ENCODE measurements at regions not wholly inside any gene's neighbourhood (a gene's known extent, or its start where the extent isn't known, plus 50 kb on each side); places are given as distances from the start of the nearest gene placed in this dataset.

GRCh38 chr2:239905884-239906654, 119.1 kb downstream of the NDUFA10 start:
- TF ChIP-seq CTCF (IDR thresholded peaks at IDR 0.05; ENCODE audit: insufficient read depth, low read length, missing control alignments), result no peak
- ChIA-PET CTCF (no interaction called here), POLR2A (no interaction called here)
- DNase-seq (ENCODE audit: low read depth, low spot score), result no peak
- H3K4me3 ChIP-seq (ENCODE audit: low read depth, low read length), result no peak overlapping the region

- ChIA-PET CTCF (no interaction called here), POLR2A (no interaction called here)
- H3K4me3 ChIP-seq (ENCODE audit: low read depth, low read length), result no peak overlapping the region
- no peak for DNase-seq (ENCODE audit: low read depth, low spot score)
- TF ChIP-seq CTCF (IDR thresholded peaks at IDR 0.05; ENCODE audit: insufficient read depth, low read length, missing control alignments), result no peak
These were observed 119.8 kb downstream of the NDUFA10 start for GRCh38 chr2:239905306-239905705.

- no peak for TF ChIP-seq CTCF (IDR thresholded peaks at IDR 0.05; ENCODE audit: insufficient read depth, low read length, missing control alignments)
- POLR2A ChIA-PET, result no interaction called here
- CTCF ChIA-PET, result no interaction called here
- no peak for DNase-seq (ENCODE audit: low read depth, low spot score)
- H3K4me3 ChIP-seq (ENCODE audit: low read depth, low read length), result no peak overlapping the region
These were observed 120.6 kb downstream of the NDUFA10 start for GRCh38 chr2:239904496-239904895.

GRCh38 chr2:239903803-239904202, 121.3 kb downstream of the NDUFA10 start:
- POLR2A ChIA-PET, result no interaction called here
- H3K4me3 ChIP-seq (ENCODE audit: low read depth, low read length), result no peak overlapping the region
- TF ChIP-seq CTCF (IDR thresholded peaks at IDR 0.05; ENCODE audit: insufficient read depth, low read length, missing control alignments), result no peak
- no peak for DNase-seq (ENCODE audit: low read depth, low spot score)
- CTCF ChIA-PET, result interaction anchor here (0.6 kb wide), 1 partner anchor 31 kb away, joined by 3 read pairs; no protein-coding TSS in a partner anchor

GRCh38 chr2:239903210-239903609, 121.9 kb downstream of the NDUFA10 start:
- POLR2A ChIA-PET, result no interaction called here
- CTCF ChIA-PET, result interaction anchor here (0.6 kb wide), 1 partner anchor 32 kb away, joined by 3 read pairs; no protein-coding TSS in a partner anchor
- H3K4me3 ChIP-seq (ENCODE audit: low read depth, low read length), result no peak overlapping the region
- DNase-seq (ENCODE audit: low read depth, low spot score), result no peak
- no peak for TF ChIP-seq CTCF (IDR thresholded peaks at IDR 0.05; ENCODE audit: insufficient read depth, low read length, missing control alignments)

GRCh38 chr2:239902749-239903201, 122.4 kb downstream of the NDUFA10 start:
- no peak for DNase-seq (ENCODE audit: low read depth, low spot score)
- CTCF ChIA-PET, result no interaction called here

More at GRCh38 chr2:239902749-239903201, 122.4 kb downstream of the NDUFA10 start:
- no peak for TF ChIP-seq CTCF (IDR thresholded peaks at IDR 0.05; ENCODE audit: insufficient read depth, low read length, missing control alignments)
- POLR2A ChIA-PET, result no interaction called here
- no peak overlapping the region for H3K4me3 ChIP-seq (ENCODE audit: low read depth, low read length)
